GM18870 (cell line): ENCODE measurements at regions not wholly inside any gene's neighbourhood (a gene's known extent, or its start where the extent isn't known, plus 50 kb on each side); places are given as distances from the start of the nearest gene placed in this dataset.

Experiments
- ATAC-seq: cut with Tn5 transposase; IDR thresholded peaks from one replicate; pipeline ENCODE4 v1.9.1; 2021; ENCODE audit warnings: moderate library complexity; ENCODE audit not compliant: unreplicated experiment

DNA sequence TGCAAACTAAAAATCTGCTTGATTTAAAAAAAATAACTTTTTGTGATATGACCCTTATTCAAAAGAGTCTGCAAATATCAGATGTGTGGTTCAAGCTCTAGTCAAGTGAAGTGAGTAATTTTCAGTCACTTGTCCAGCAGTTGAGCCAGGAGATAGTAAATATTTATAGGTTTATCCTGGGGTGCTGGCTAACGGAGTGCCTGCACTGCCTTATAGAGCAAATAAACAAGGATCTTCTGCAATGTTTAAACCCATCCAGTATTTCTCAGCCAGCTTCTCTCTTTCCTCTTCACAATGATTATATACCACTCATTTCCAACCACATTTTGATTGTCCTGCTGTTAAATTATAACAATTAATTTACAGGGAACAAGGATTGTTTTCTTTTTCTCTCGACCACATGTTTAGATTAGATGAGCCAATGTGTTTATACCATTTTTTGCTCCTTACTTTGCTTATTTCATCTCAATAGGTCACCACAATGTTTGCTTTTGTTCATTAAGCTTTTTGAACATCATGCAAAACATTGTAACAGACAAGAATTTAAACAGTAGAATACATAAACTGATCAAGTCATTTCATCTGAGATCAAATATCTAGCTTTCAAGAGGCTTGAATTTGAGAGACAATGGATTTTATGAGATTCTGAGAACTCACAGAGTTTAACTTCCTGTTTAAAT lies 60.3 kb upstream of the GREM2 start:
- ATAC-seq: no peak

GRCh38 chr1:240667351-240667750 lies 55.4 kb upstream of the GREM2 start:
- ATAC-seq: no peak

DNA sequence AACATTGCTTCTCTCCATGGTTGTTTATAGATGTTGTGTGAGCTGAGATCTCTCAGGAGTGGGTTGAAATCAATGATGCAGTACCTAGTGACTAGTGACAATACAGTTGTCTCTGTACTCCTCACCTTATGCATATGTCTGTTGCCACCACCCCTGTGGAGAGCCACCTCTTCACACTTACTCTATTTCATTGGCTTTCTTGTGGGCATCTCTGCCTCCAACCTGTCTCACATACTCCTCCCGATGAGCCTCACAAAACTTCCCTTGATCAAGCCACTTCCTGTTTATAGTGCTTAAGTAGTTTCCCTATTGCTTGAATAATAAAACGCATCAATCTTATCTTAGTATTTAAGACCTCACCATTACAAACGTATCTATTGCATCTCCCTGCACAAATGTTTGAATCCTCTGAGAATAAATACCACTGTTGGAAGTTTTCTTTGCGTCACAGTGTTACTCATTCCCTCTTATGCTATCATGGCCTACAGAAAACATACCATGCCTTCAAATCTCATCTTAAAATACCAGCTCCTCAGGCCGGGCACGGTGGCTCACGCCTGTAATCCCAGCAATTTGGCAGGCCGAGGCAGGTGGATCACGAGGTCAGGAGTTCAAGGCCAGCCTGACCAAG lies 54.7 kb upstream of the GREM2 start:
- no peak for ATAC-seq

- ATAC-seq: no peak
Measured at GRCh38 chr1:240663169-240663879, 51.4 kb upstream of the GREM2 start.
